Suprapubic skin (tissue), 4 donors: ENCODE measurements at regions not wholly inside any gene's neighbourhood (a gene's known extent, or its start where the extent isn't known, plus 50 kb on each side); places are given as distances from the start of the nearest gene placed in this dataset.

Experiments used
- DNase-seq, 2 donors: peaks; one replicate each; pipeline ENCODE4 v3.0.0-alpha.2; 2019; ENCODE audit warnings: low spot score in 2 of 2
- H3K27ac ChIP-seq: fragments of 200-600 bp; sonication (generic); one replicate; pipeline ENCODE4 v1.5.1; 2019
- H3K27me3 ChIP-seq: fragments of 200-600 bp; sonication (generic); one replicate; pipeline ENCODE4 v1.5.1; 2019
- H3K36me3 ChIP-seq: fragments of 200-600 bp; sonication (generic); one replicate; pipeline ENCODE4 v1.5.1; 2019
- H3K4me1 ChIP-seq: fragments of 200-600 bp; sonication (generic); one replicate; pipeline ENCODE4 v1.5.1; 2019
- H3K4me3 ChIP-seq: fragments of 200-600 bp; sonication (generic); one replicate; pipeline ENCODE4 v1.5.1; 2019; ENCODE audit warnings: mild to moderate bottlenecking
- H3K9me3 ChIP-seq: fragments of 200-600 bp; sonication (generic); one replicate; pipeline ENCODE4 v1.5.1; 2019
- CTCF ChIP-seq, 2 donors: fragments of 200-600 bp in 1 of 2; fragments of 450-650 bp in 1 of 2; sonication (generic) in 1 of 2; IDR thresholded peaks; one replicate each; pipeline ENCODE4 v1.5.1; 2016 to 2019; ENCODE audit warnings: antibody characterized with exemption in 2 of 2, mild to moderate bottlenecking in 1 of 2, moderate library complexity in 1 of 2
- EP300 ChIP-seq: sonication (generic); formaldehyde crosslinking; IDR thresholded peaks from one replicate; pipeline ENCODE4 v1.6.1; 2017; ENCODE audit warnings: antibody characterized with exemption
- POLR2A ChIP-seq, 2 donors: fragments of 450-650 bp; IDR thresholded peaks; one replicate each; pipeline ENCODE4 v1.6.1; 2017; ENCODE audit warnings: antibody characterized with exemption in 2 of 2, mild to moderate bottlenecking in 2 of 2, moderate library complexity in 2 of 2
- POLR2AphosphoS5 ChIP-seq, 3 donors: sonication (generic); formaldehyde crosslinking; IDR thresholded peaks; one replicate each; pipeline ENCODE4 v1.6.1; 2017; ENCODE audit warnings: antibody characterized with exemption in 3 of 3
- WGBS: methylation state at CpG from one replicate; pipeline ENCODE4 v1.1.5; 2018; 5-methylcytosine and 5-hydroxymethylcytosine counted together

- no peaks in the 10 kb centered on the region for H3K4me1 ChIP-seq
- H3K27ac ChIP-seq, result no peak overlapping the region
- DNase-seq, result no peak
- no peaks in the 10 kb centered on the region for H3K36me3 ChIP-seq
- no peak for TF ChIP-seq EP300
- TF ChIP-seq POLR2A (IDR thresholded peaks at IDR 0.05), result no peak
- TF ChIP-seq POLR2AphosphoS5 (IDR thresholded peaks at IDR 0.05), result no peak
- TF ChIP-seq CTCF (IDR thresholded peaks at IDR 0.05), result no peak
- no peaks in the 10 kb centered on the region for H3K27me3 ChIP-seq
- 98% methylated on average over 3 of the region's 3 CpGs for WGBS
- H3K9me3 ChIP-seq, result no peaks in the 10 kb centered on the region
- H3K4me3 ChIP-seq, result no peak overlapping the region
Measured at GRCh38 chr4:165692082-165692481, 181.0 kb upstream of the TLL1 start.

- Histone ChIP-seq H3K4me3 (no peak overlapping the region), H3K27me3 (no peaks in the 10 kb centered on the region), H3K4me1 (no peaks in the 10 kb centered on the region), H3K9me3 (no peaks in the 10 kb centered on the region), H3K36me3 (no peaks in the 10 kb centered on the region), H3K27ac (no peak overlapping the region)
- WGBS, result 47% methylated on average over 2 of the region's 2 CpGs
- no peak for TF ChIP-seq POLR2A (IDR thresholded peaks at IDR 0.05)
- no peak for TF ChIP-seq EP300
- TF ChIP-seq POLR2AphosphoS5 (IDR thresholded peaks at IDR 0.05), result no peak
- TF ChIP-seq CTCF (IDR thresholded peaks at IDR 0.05), result no peak
- no peak for DNase-seq
Measured at GRCh38 chr4:165698272-165698671, 174.8 kb upstream of the TLL1 start.

- Histone ChIP-seq H3K27ac (no peak overlapping the region), H3K9me3 (no peaks in the 10 kb centered on the region), H3K4me1 (no peaks in the 10 kb centered on the region), H3K27me3 (no peaks in the 10 kb centered on the region), H3K4me3 (no peak overlapping the region), H3K36me3 (no peaks in the 10 kb centered on the region)
- TF ChIP-seq EP300, result no peak
- no peak for TF ChIP-seq CTCF (IDR thresholded peaks at IDR 0.05)
- no peak for TF ChIP-seq POLR2A (IDR thresholded peaks at IDR 0.05)
- TF ChIP-seq POLR2AphosphoS5 (IDR thresholded peaks at IDR 0.05), result no peak
- 85% methylated on average over 5 of the region's 5 CpGs for WGBS
- DNase-seq, result no peak
Measured at GRCh38 chr4:165699055-165699454, 174.0 kb upstream of the TLL1 start.

GRCh38 chr4:165700855-165701254 lies 172.2 kb upstream of the TLL1 start:
- Histone ChIP-seq H3K27me3 (no peaks in the 10 kb centered on the region), H3K36me3 (no peaks in the 10 kb centered on the region), H3K9me3 (no peaks in the 10 kb centered on the region), H3K4me1 (no peaks in the 10 kb centered on the region), H3K27ac (no peak overlapping the region), H3K4me3 (no peak overlapping the region)
- TF ChIP-seq CTCF (IDR thresholded peaks at IDR 0.05) (no peak), EP300 (no peak)
- DNase-seq, result no peak

DNA sequence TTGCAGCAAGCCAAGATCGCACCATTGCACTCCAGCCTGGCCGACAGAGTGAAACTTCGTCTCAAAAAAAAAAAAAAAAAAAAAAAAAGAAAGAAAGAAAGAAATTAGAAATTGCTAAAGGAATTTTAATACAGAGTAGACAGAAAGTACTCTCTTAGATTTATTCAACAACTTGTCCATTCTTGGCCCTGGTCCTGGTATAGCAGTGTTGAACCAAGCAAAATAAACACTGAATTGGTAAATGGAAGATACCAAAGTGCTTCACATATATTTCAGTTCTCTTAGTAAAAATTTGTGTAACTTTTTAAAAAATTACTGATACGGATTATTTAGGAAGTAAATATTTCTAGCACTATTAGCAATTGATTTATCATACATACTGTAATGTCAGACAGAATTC lies 165.9 kb upstream of the TLL1 start:
- no peaks in the 10 kb centered on the region for H3K9me3 ChIP-seq
- no peak for DNase-seq
- H3K4me1 ChIP-seq, result no peaks in the 10 kb centered on the region
- WGBS, result 89% methylated on average over 4 of the region's 4 CpGs
- no peaks in the 10 kb centered on the region for H3K27me3 ChIP-seq
- no peak for TF ChIP-seq CTCF (IDR thresholded peaks at IDR 0.05)
- no peak for TF ChIP-seq POLR2AphosphoS5 (IDR thresholded peaks at IDR 0.05)
- H3K27ac ChIP-seq, result no peak overlapping the region
- no peak overlapping the region for H3K4me3 ChIP-seq
- H3K36me3 ChIP-seq, result no peaks in the 10 kb centered on the region
